ENCODE measurements at regions not wholly inside any gene's neighbourhood (a gene's known extent, or its start where the extent isn't known, plus 50 kb on each side); places are given as distances from the start of the nearest gene placed in this dataset.
A peak's percentile ranks its signal among the peaks of the same experiment; 100 is the strongest.

- no peak for DNase-seq
Measured at GRCh38 chr10:10204415-10204814, 813.3 kb upstream of the CELF2 start.

DNA sequence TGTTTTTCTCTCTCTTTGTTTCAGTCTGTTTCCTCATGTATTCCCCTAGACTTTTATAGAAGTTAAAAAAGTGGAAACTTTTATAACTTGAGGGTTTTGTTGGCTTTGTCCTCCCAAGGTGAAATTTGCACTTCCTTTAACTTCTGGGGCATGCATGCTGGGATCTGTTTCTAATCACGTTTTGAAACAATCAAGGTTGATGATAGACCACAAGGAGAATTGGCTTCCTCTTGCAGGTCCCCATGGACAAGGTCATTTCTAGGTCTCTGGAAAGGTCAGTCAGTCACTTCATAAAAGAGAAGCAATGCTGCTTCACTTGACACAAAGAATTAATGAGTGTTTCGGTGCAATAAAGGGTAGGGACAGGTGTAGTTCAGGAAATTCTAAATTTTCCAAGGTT lies 811.8 kb upstream of the CELF2 start:
- DNase-seq: no peak

DNA sequence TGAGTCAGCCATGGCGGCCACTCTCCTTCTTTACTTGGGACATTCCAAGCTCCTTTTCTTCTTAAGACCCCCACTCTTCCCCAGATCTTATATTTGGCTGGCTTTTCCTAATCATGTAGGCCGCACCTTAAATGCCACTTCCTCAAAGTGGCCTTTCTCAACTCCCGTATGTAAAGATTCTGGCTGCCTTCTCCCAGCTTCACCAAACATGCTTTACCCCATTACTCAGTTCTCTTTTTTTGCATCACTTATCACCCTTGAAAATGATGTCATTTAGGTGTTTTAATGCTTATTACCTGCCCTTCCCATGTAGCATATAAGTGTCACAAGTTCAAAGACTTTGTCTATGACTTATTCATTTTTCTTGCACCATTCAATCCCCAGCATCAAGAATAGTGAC lies 810.1 kb upstream of the CELF2 start:
- no peak for DNase-seq

DNA sequence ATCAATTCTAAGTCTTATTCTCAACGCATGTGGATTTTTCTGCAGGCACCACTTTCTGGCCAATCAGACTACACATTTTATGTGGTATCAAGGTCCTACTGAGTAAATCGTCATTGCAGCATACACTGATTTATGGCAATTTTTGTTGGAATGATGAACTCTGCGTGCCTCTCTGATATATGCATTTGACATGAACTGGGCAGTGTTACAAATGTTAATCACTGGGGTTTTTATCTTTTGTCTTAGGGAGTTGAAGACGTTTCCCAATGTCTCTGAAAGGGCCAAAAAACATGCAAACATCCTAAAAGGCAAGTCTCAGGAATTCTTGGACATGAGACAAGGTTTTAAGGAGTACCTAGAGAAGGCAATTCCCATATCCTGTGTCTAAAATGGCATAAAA lies 809.5 kb upstream of the CELF2 start:
- DNase-seq: peak; percentile 59

DNA sequence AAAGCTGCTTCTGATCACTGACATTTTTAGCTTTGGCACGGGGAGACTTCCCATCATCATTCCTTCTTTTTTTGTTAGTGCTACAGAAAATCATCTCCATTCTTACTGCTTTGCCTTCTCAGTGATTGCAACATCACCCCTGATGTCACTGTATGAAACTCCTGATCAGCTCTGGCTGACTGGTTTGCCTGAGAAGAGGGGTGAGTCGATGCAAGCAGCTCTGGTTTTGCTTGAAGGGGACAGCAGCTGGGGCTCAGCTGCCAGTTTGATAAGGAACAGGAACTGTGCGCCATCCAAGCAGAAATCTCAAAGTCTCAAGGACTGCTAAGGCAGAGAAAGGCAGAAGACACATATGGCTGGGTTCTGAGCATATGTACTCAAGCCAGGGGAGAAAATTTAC lies 808.5 kb upstream of the CELF2 start:
- DNase-seq: peak; percentile 83

GRCh38 chr10:10211409-10211808 lies 806.3 kb upstream of the CELF2 start:
- DNase-seq: no peak

GRCh38 chr10:10213237-10213636 lies 804.4 kb upstream of the CELF2 start:
- no peak for DNase-seq

DNA sequence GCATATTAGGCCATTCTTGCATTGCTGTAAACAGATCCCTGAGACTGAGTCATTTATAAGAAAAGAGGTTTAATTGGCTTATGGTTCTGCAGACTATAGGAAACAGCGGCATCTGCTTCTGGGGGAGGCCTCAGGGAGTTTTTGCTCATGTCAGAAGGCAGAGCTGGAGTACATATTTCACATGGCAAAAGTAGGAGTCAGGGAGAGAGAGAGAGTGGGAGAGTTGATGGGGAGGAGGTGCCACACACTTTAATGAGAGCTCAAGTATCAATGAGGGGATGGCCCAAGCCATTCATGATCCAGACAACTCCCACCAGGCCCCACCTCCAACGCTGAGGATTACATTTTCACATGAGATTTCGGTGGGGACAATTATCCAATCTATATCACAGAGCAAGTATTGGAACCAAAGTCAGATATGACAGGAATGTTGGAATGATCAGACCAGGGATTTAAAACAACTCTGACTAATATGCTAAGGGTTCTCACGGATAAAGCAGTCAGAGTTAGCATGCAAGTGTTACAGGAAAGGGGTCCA lies 795.3 kb upstream of the CELF2 start:
- peak; percentile 97 for DNase-seq

GRCh38 chr10:10223131-10223530 lies 794.5 kb upstream of the CELF2 start:
- peak; percentile 33 for DNase-seq

- no peak for DNase-seq
Measured at GRCh38 chr10:10225136-10225676, 792.5 kb upstream of the CELF2 start.

GRCh38 chr10:10233229-10233628 lies 784.4 kb upstream of the CELF2 start:
- DNase-seq: peak; percentile 17

- DNase-seq: peak; percentile 8
Measured at GRCh38 chr10:10235003-10235402, 782.7 kb upstream of the CELF2 start.

DNA sequence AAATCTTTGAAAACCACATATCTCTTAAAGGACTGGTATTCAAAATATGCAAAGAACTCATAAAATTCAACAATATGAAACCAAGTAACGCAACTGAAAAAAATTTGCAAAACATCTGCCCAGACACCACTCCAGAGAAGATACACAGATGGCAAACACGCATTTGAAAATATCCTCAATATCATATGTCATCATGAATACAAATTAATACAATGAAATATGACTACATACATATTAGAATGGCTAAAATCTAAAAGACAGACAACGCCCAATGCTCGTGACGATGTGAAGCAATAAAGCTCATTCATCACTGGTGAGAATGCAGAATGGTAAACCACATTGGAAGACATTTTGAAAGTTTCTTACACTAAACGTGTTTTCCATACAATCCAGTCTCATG lies 770.1 kb upstream of the CELF2 start:
- peak; percentile 58 for DNase-seq

GRCh38 chr10:10256860-10257259 lies 760.8 kb upstream of the CELF2 start:
- no peak for DNase-seq

DNA sequence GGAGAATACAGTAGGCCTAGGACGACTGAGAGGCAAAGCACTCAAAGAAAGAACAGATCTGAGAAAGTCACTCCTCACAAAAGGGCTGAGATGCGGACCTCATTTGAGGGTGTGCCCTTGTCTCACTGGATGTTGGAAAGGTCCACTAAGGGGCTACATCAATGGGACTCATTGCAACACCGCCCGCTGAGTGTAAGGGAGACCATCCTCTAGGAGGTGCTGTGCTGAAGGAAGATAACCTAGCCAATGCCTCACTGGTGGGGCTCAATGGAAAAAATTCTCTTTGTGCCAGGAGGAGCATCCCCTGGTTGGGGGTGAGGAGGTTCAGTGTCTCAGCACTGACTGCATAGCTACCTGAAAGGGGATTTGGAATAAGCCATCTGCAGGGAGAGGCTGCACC lies 758.7 kb upstream of the CELF2 start:
- DNase-seq: no peak

DNA sequence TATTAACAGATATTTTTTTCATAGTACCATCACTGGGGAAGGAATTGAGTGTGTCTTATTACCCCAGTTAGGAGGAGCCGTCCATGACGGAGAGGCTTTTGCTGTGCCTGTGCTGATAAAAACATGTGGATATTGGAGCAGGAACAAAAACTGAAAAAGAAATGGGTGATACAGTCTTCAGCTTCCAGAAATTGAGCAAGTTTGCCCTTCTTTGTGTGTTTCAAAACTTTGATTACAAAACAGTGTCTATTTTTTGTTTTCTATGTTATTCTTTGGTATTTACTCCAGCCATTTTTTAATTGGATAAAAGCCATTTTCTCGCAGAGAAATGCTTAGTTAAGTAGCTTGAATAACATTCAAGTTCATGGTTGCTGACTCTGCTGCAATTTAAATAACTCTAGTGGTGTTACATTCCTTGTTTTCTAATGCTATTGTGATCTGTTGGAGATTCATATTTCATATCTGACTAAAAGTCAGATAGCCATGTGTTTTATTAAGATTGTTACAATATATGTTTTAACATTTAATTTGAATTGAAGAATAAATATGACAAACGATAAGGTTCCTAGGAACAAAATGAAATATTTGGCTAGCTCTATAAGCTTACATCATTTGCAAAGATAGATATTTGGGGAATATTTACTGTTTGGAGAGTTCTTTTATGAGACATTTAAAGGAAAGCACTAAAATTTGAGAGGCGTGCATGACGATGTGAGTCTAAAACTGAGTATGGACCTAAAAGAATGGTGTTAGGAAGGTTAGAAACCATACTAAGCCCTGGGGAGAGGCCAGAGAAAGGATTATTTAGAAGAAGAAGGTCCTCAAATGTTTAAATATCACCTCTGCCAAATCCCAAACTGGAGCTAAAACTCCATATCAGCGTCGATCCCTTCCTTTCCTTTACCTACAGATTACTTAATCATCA lies 747.3 kb upstream of the CELF2 start:
- DNase-seq: peak; percentile 7

GRCh38 chr10:10271639-10272192 lies 746.0 kb upstream of the CELF2 start:
- DNase-seq: no peak

DNA sequence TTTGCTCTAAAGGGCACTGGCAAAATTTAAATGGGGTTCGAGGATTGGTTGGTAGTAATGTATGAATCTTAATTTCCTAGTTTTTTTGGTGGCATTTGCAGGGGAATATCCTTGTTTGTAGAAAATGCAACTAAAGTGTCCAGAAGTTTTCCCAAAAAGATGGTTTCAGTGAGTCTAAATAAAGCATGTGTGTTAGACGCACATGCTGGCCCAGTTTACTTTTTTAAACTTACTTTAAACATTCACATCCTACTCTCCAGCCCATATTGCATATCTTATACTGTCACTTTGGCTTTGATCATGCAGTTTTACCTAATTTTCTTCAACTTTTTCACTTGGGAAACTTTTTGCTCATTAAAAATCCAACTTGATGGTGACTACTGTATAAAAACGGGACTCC lies 744.0 kb upstream of the CELF2 start:
- DNase-seq: no peak

DNA sequence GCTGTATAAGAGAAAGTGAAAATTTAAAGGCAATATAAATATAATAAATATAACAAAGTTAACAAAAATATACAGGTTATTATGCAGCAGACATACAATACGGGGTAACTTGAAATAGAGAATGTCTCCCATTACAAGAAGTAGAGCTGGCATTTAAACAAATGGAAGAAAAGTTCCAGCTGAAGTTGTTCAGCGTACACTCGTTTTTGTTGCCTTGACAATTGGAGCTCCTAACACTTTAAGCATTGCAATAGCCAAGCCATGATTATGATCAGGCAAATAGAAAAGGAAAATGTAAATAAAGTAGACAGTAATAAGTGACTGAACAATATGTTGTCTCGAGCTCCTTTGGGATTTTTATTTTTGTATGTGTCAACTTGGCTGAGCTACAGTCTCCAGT lies 737.8 kb upstream of the CELF2 start:
- DNase-seq: no peak

GRCh38 chr10:10292501-10292900 lies 725.2 kb upstream of the CELF2 start:
- no peak for DNase-seq

DNA sequence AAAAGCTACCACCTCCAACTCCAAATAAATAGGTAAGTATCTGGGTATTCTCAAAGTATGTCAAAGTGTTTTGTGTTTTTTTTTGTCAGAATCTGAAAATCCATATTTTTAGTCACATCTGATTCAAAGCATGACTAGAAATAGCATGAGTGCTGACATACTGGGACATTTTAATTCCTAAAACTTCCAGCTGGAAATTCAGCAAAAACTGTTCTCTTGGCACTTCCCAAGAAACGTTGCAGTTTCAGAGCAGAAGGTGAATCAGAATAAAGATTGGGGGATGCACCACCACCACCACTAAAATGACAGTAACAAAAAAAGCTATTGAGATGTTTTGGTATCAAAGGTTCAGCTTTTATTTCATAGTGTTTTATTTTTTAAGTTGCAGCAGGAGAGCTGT lies 724.6 kb upstream of the CELF2 start:
- DNase-seq: no peak

- DNase-seq: peak; percentile 9
Measured at GRCh38 chr10:10293481-10293951, 724.2 kb upstream of the CELF2 start.

- no peak for DNase-seq
Measured at GRCh38 chr10:10294184-10294880, 723.3 kb upstream of the CELF2 start.

All from fibroblast of skin of scalp (primary cell).